Stimulated activated CD4-positive, alpha-beta T cell treated with anti-CD3 and anti-CD28 coated beads, Interleukin-15, amount 100 ng/mL, for 24 hours (primary cell): ENCODE measurements at regions not wholly inside any gene's neighbourhood (a gene's known extent, or its start where the extent isn't known, plus 50 kb on each side); places are given as distances from the start of the nearest gene placed in this dataset.

Experiments
- DNase-seq: peaks from one replicate; pipeline ENCODE4 v3.0.0-alpha.2; 2020

DNA sequence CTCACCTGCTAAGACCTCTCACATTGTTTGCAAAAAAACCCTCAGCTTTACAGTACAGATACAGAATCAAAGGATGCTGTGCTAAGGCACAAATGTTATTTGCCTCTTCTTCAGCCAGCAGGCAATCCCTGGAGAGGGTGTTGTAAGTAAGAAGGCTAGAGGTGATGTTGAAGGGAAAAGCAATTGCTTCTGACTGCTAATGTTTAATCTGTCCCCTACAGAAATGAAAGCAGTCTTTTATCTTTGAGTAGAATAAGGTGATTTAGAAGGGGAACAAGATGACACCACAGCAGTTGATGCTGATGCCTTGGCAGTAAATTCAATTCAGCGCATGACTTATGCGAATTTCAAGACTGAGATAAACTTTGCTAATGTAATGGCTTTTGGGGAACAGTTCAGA is 1064.8 kb upstream of the IGFBP7 start:
- no peak for DNase-seq

DNA sequence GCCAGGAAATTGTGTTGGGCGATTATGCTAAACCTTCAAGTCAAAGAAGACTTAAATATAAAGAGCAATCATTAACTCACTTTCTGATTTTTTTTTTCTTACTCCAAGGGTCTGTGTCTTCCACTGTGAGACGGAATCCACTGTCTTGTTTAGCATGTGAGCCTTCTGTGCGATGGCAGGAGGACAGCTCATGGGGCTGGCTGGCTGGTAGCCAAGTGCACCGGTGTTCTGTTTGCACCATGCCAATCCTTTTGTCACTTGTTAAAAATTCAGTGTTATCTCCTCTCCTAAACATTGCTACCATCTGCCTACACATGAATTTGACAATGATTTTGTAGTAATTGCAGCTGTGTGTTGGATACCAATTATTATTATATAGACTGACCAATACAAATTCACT is 1056.3 kb upstream of the IGFBP7 start:
- DNase-seq = no peak

DNA sequence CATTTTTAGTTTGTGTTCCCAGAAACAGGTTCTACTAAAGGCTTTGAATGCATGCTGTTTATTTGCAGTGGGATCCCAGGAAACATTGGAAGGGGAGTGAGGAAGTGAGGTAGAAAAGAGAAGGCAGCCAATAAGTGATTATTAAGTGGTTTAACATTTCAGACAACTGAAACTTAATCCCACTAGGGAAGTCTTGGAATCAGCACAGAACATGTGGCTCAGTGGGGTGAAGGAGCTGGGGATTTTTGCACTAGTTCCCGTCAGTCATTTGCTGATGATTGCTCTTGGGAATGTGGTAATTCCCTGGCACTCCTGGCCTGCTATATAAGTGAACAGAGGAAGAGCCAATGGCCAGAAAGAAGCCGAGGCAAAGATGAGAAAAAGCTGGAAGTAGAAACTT is 1053.0 kb upstream of the IGFBP7 start:
- no peak for DNase-seq

GRCh38 chr4:58149404-58150085 is 1039.4 kb upstream of the IGFBP7 start:
- no peak for DNase-seq

DNA sequence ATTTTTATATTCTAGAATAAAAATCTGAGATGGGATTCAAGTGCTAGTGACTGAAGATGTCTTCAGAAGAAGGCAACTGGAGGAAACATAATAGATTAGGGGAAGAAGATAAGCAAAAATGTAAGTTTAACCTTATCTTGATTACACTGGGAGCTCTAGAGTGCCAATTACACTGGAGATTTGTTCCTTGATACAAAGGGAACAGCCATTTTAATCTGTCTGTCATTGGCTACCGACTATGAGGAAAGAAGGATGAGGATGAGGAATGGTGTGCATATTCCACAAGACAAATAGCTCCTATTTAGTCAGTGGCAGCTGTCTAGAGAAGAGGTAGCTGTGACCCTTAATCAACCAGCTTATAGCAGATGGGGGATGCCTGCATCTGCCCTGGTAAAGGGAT is 1034.5 kb upstream of the IGFBP7 start:
- no peak for DNase-seq

DNA sequence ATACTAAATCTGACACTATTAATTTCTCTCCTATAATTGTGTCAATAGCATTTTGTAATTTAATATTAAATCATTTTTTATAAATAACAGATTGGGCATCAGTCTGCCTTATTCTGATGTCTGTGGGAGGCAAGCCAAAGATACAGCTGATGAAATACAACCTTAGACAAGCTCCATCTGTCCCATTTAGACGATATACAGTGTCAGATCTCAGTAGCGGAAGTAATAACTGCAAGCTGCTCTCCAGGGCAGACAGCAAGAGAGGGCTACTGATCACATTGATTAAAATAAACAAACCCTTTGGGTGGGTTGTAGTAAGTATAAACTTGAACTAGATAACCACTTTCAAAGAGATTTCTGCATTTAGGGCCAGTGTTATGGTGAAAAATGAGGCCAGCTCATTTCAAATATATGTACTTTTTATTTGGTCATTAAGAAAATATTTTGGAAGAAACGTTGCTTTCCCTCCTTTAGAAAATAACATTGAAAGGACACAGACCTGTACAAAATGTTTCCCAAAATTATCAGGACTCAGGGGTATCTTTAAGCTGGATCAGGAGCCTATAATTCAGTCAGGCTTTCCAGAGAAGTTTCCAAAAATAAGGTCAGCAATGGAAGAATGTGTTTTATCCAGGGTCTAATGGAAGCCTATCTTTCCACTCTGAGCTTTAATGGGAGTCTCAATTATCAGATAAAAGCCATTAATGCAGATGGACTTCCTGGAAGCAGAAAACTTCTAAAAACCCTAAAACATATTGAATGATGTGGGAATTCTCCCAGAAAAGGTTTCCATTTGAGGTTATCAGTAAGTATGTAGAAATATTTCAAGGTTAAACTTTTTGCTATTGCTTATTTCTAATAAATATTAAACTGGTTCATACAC is 1028.8 kb upstream of the IGFBP7 start:
- no peak for DNase-seq

DNA sequence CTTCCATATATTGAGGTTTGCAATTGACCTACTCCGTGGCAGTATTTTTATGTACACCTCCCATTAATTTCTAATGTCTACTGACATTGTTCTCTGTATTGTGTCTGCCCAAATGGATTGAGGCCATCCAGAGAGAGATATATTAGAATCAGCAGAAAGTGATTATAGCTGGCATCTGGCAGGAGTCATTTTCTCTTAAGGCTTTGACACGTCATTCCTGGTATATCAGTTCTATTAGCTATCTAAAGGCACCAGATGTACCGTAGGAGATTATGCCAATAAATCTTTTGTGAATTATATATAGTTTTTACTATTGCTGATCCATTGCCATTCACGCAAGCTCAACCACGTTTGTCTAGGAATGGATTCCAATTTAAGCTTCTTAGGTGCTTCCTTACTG is 1026.4 kb upstream of the IGFBP7 start:
- no peak for DNase-seq

DNA sequence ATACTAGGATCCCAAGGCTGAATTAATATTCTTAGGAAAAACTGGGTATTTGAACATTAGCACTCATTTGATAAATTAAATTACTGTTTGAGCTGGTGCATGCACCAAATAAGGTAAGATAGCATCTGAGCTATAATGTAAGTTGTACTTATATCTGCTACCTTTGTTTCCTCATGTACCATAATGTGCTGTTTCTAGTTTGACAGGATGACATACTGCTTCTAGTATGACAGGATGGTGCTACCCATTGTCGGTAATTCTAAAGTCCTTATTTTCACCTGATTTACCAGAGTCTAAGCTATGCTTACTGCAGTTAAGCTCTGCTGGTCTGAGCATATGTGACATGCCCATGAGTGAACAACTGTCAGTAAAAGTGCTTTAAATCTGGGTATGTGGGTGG is 1017.5 kb upstream of the IGFBP7 start:
- no peak for DNase-seq

DNA sequence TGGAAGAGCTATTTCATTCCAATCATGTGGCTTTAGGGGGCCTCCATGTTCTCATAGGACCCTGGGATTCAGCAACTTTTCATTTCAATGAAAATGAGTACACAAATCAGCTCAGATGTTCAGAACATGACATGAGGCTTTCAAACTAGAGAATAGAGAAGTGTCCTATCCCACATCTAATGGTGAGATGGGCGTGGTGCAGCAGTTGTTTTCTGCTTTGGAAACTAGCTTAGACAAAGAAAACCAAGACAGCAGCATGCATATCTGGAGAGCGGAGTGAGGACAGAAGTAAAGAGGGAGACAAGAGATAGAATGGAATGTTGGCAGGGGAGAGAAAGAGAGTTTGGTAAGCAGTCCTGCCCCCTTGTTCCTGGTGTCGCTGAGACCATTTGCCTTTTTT is 1009.1 kb upstream of the IGFBP7 start:
- no peak for DNase-seq

DNA sequence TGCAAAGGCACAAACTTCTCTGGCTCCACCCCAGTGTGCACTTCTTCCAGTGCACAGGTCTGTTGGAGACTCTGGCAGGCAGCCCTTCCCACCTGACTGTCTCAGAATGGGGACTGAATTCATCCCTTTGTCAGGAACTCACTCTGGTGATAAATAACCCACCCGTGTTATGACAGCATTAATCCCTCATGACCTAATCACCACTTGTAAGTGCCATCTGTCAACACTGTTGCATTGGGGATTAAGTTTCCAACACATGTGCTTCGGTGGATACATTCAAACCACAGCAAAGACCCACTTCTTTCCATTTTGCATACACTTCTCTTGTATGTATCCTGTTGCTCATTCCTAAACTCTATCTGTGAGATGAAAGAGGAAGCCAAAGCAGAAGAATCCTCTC is 1002.9 kb upstream of the IGFBP7 start:
- DNase-seq = no peak

DNA sequence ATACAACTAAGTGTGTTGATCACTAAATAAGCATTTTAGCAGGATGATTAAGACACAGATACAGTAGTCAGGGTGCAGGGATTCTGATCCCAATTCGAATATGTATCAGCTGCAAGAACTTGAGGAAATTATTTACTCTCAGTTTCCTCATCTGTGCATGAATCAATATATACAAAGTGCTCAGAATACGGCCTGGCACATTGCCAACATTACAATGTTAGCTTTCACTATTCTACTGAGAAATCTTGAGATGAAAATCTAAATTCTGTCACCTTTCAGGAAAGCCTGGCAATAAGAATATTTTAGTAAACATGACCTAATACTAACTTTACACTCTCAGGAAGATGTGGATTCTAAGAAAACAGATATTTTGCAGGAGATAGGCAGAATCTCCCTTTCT is 1001.6 kb upstream of the IGFBP7 start:
- no peak for DNase-seq

- DNase-seq = no peak
These were observed 983.2 kb upstream of the IGFBP7 start for GRCh38 chr4:58093352-58093751.

- DNase-seq = no peak
These were observed 980.4 kb upstream of the IGFBP7 start for GRCh38 chr4:58090539-58090938.

DNA sequence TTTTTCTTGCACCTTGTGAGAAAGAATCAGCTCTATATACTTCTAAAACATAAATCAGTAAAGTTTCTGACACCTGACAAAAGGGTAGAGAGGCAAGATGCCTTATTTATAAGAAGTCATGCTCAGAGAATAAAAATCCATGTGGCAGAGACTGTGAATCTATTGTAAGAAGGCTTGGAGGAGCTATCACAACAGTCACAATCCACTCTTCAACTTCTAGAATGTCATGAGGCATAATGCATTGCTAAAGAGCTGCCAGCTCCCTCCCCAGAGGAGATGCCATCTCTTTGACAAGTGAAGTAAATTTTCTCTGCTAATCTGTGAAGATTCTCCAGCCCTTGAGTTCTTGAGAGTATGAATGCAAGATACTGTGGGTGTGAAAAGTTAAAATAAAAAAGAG is 971.2 kb upstream of the IGFBP7 start:
- no peak for DNase-seq

DNA sequence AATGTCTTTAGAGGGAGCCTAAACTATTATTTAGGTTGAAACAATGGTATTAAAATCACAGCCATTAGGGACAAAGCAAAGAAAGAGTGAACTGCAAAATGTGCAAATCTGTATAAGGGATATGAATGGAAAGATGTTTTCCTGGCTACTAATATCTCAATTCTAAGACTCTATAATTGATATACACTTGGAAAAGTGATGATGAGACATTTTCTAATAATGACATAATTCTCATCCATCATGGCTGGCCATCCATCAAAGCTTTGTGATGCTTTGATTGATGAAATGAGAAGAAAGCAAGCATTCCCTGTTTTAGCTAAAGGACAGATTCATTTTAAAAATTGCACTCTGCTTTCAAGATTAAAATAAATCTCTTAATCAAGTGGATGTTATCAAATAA is 965.5 kb upstream of the IGFBP7 start:
- DNase-seq = no peak

DNA sequence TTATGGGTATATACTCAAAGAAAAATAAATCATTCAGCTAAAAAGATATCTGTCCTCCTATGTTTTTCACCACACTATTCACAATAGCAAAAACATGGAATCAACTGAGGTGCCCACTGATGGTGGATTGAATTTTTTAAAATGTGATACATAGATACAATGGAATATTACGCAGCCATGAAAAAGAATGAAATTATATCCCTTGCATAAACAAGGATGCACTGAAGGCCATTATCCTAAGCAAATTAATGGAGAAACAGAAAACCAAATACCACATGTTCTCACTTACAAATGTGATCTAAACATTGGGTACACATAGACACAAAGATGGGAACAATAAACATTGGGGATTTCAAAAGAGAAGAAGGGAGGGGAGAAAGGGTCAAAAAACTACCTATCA is 964.2 kb upstream of the IGFBP7 start:
- no peak for DNase-seq

DNA sequence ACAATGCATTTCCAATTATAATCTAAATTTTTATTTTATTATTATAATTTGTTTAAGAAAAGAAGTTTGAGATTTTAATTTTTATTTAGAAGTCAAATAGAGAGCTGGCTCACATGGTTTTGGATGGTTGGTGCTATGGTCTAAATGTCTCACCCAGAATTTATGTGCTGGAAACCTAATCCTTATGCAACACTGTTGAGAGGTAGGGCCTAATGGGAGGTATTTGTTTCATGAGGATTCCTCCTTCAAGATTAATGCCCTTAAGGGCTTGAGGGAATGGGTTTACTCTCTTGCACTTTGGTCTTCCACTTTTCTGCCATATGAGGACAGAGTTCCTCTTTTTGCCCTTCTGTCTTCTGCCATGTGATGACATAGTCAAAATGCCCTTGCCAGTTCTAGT is 960.5 kb upstream of the IGFBP7 start:
- DNase-seq = no peak

DNA sequence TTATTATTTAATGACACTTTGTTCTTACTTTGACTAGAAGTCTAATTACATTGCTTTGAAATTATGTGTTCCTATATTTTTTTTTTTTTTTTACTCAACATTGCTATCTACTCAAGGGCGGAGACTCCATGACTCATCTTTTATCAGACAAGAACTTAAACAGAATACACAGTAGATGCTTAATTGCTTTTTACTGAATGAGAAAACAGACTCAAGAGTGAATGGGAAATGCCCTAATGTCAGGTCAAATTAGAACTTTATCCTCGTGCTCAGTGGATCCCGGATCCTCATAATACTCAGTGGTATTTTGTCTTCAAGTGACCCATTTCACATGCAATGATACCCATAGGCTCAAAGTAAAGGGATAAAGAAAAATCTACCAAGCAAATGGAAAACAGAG is 954.5 kb upstream of the IGFBP7 start:
- DNase-seq = no peak

DNA sequence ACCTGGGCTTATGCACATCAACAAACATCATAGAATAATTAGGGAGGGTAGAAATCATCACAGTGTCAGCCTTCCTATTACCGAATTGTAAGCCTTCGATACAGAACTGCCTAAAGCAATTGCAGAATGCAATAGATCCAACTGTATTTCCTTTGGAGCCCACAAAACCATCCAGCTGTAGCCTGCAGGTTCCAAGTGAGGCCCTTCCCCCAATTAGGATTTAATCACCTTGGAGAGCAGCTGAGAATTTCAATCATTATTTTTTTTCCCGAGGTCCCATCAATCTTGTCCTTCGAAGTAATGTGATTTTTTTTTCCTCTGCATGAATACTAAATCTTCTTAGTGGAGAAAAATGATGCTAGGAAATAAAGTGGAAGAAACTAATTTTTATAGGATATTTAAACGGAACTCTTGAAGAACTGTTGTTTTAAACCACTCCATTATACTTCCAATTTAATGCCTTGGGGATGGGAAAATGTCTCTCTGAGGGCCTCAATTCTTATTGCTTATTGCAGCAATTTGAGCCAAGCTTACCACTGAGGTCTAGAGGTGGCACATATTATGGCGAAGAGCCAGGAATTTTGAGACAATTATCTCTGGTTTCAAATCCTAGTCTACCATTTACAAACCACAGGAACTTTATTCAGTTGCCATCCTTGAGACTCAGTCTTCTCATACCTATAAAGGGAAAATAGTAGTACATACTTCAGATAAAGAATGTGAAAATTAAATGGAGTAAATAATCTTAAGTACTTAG is 953.4 kb upstream of the IGFBP7 start:
- DNase-seq = no peak

DNA sequence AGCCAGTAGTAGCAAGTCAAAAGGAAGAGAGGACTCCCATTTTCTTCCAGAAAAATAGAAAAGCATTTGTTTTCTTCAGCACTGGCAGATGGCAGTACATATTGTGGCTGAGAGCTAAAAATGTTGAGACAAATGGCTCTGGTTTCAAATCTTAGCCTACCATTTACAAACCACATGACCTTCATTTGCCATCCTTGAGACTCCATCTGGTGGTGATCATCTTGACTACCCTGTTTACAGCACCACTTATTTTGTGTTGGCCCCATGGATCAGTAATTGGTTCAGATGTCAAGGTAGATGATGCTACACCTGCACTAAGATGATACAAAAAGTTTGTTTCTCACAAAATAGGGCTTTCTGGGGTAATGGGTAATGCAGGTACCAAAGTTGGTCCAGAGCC is 951.8 kb upstream of the IGFBP7 start:
- DNase-seq = no peak

GRCh38 chr4:58050439-58050838 is 940.3 kb upstream of the IGFBP7 start:
- no peak for DNase-seq

GRCh38 chr4:58048491-58048890 is 938.3 kb upstream of the IGFBP7 start:
- DNase-seq = no peak

DNA sequence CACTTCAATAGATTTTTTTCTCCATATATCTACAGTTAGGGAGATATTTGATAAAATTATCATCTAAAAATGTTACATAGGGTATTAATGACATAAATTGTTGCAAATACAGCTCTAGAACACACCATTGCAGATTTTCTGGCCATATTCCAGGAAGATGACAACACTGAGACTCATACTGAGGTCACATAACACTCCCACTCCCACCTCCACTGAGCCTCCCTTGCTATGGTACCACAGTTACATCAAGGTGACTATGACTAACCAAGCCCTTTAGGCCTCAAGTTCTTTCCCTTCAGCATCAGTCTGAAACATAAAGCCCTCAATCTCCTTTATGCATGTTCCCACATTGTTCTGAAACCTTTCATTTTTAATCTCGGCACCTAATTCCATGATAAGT is 932.0 kb upstream of the IGFBP7 start:
- no peak for DNase-seq

DNA sequence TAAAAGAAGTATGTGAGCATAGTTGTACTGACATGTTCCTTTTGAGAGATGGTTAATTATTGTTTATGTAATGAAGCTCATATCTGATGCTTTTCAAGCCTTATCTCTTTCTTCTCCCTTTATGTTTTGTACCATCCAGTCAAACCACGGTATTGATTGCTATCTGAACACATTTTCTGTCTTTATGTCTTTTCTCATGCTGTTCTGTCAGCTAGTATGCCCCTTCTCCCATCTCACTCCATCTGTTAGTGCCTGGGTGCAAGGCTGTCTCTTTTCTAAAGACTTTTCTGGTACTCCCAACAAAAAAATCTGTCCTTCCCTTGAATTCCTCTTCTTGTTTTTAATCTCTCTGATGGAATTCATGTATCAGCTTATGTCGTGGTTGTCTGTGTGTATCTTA is 883.8 kb upstream of the IGFBP7 start:
- no peak for DNase-seq
